Psoas muscle (tissue), 7 donors: ENCODE measurements at regions not wholly inside any gene's neighbourhood (a gene's known extent, or its start where the extent isn't known, plus 50 kb on each side); places are given as distances from the start of the nearest gene placed in this dataset.
"Not testable (repeated sequence)": the region's sequence is repeated elsewhere in the genome, so short reads cannot be mapped to it uniquely, and the experiment has no call there.

Source experiments
- ATAC-seq, 4 donors: fragments of 200-7000 bp; cut with Tn5 transposase; one replicate each; pipeline ENCODE4 v1.9.1; 2020; ENCODE audit warnings: moderate library complexity in 3 of 4, mild to moderate bottlenecking in 2 of 4
- DNase-seq, 2 donors: peaks; one replicate each; pipeline ENCODE4 v3.0.0-alpha.2; 2020
- H3K27ac ChIP-seq: fragments of 200-600 bp; one replicate; pipeline ENCODE4 v1.8.0; 2022
- H3K27me3 ChIP-seq, 3 donors: fragments of 200-600 bp in 1 of 3; one replicate each; pipeline versions ENCODE4 v1.6.1 to v1.8.0; 2013 to 2022; ENCODE audit warnings: low read length in 2 of 3, mild to moderate bottlenecking in 2 of 3, moderate library complexity in 1 of 3; ENCODE audit not compliant: insufficient read depth in 3 of 3
- H3K36me3 ChIP-seq, 2 donors: fragments of 200-600 bp in 1 of 2; one replicate each; pipeline versions ENCODE4 v1.6.1 to v1.8.0; 2013 to 2022; ENCODE audit warnings: low read depth in 1 of 2, mild to moderate bottlenecking in 1 of 2, moderate library complexity in 1 of 2; ENCODE audit not compliant: insufficient read depth in 1 of 2
- H3K4me1 ChIP-seq: fragments of 200-600 bp; one replicate; pipeline ENCODE4 v1.8.0; 2022
- H3K4me3 ChIP-seq: fragments of 200-600 bp; one replicate; pipeline ENCODE4 v1.8.0; 2022; ENCODE audit warnings: mild to moderate bottlenecking
- H3K9me3 ChIP-seq: fragments of 200-600 bp; one replicate; pipeline ENCODE4 v1.8.0; 2022
- WGBS, 3 donors: extraction: QIAGEN DNeasy Blood & Tissue Kit; methylation state at CpG; one replicate each; pipeline versions ENCODE4 v1.1.6 to v1.1.7; 2013; 5-methylcytosine and 5-hydroxymethylcytosine counted together
- intact Hi-C, 2 donors: fragments of 100-400 bp; cut with DNase I; formaldehyde crosslinking; loops; one replicate each; pipeline versions ENCODE4 v1.11.0 to v1.14.2; 2022
- TF ChIP-seq, protein P1 (sequence below): fragments of 200-600 bp; IDR thresholded peaks from one replicate; pipeline ENCODE4 v1.8.0; 2022; ENCODE audit warnings: antibody characterized with exemption
- donor health status: healthy with polysubstance abuse.
- donor health status: DM: no; HTN: no; CAD: no; lungs with moderate emphysema.
- donor health status: Bipolar disorder and iron deficiency.
- donor health status: healthy.
- donor health status: DM: yes; HTN: yes; CAD: no.
- donor health status: DM: no; HTN: no; CAD: no.
- donor health status: DM: yes; HTN: yes; CAD: no.

DNA sequence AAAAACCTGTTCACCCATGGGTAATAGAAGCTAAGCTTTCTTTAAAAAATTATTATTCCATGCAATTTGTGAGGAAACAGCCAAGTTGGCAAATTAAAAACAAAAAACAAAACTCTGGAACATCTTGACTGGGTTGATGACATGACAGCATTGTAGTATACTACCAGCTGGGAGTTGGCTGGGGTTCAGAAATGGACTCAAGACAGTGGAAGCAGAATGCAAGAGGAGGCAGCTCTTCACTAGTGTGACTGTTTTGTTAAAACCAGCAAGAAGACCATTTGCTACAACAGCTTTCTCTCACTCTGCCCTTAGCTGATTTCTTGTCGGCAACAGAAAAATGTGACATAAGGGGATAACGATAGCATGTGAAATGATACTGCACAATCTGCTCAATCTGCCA is 1298.9 kb upstream of the ADGRL4 start:
- TF ChIP-seq, protein P1, sequence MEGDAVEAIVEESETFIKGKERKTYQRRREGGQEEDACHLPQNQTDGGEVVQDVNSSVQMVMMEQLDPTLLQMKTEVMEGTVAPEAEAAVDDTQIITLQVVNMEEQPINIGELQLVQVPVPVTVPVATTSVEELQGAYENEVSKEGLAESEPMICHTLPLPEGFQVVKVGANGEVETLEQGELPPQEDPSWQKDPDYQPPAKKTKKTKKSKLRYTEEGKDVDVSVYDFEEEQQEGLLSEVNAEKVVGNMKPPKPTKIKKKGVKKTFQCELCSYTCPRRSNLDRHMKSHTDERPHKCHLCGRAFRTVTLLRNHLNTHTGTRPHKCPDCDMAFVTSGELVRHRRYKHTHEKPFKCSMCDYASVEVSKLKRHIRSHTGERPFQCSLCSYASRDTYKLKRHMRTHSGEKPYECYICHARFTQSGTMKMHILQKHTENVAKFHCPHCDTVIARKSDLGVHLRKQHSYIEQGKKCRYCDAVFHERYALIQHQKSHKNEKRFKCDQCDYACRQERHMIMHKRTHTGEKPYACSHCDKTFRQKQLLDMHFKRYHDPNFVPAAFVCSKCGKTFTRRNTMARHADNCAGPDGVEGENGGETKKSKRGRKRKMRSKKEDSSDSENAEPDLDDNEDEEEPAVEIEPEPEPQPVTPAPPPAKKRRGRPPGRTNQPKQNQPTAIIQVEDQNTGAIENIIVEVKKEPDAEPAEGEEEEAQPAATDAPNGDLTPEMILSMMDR, result no peak
- intact Hi-C loops, result no loop called here
- H3K27ac ChIP-seq, result no peak overlapping the region
- no peak overlapping the region for H3K4me3 ChIP-seq
- no peaks in the 10 kb centered on the region for H3K4me1 ChIP-seq
- no peaks in the 10 kb centered on the region for H3K9me3 ChIP-seq
- DNase-seq (no peak), ATAC-seq (no peak)
- no peaks in the 10 kb centered on the region for H3K36me3 ChIP-seq
- 69 to 76% (median 75%) methylated on average over 2 of the region's 2 CpGs for WGBS, 3 donors
- H3K27me3 ChIP-seq, result no peaks in the 10 kb centered on the region

DNA sequence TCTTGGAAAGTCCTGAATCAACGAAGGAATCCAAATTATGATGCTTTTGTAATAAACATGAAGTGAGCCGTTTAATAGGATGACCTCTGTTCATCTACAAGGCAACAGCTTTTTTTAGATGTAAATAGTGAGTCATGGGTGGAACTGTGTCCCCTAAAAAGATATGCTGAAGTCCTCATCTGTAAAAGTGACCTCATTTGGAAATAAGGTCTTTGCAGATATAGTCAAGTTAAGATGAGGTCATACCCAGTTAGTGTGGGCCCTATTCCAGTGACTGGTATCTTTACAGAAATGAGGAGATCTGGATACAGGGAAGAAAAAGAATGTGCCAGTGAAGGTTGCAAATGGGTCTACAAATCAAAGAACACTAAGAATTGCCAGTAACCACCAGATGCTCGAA is 1287.3 kb upstream of the ADGRL4 start:
- no peaks in the 10 kb centered on the region for H3K27me3 ChIP-seq
- H3K4me3 ChIP-seq, result no peak overlapping the region
- no peaks in the 10 kb centered on the region for H3K36me3 ChIP-seq
- TF ChIP-seq, protein P1, result no peak
- H3K9me3 ChIP-seq, result no peaks in the 10 kb centered on the region
- WGBS, 3 donors, result 47 to 51% (median 50%) methylated on average over 3 of the region's 3 CpGs
- DNase-seq (no peak), ATAC-seq (no peak)
- H3K27ac ChIP-seq, result no peak overlapping the region
- no peaks in the 10 kb centered on the region for H3K4me1 ChIP-seq
- intact Hi-C loops, result no loop called here

DNA sequence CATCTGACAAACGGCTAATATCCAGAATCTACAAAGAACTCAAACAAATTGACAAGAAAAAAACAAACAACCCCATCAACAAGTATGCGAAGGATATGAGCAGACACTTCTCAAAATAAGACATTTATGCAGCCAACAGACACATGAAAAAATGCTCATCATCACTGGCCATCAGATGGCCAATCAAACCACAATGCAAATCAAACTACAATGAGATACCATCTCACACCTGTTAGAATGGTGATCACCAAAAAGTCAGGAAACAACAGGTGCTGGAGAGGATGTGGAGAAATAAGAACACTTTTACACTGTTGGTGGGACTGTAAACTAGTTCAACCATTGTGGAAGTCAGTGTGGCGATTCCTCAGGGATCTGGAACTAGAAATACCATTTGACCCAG is 1282.2 kb upstream of the ADGRL4 start:
- H3K27ac ChIP-seq, ATAC-seq, intact Hi-C loops, H3K36me3 ChIP-seq, H3K4me1 ChIP-seq, H3K27me3 ChIP-seq, H3K9me3 ChIP-seq, DNase-seq, H3K4me3 ChIP-seq: not testable (repeated sequence)
- WGBS, 3 donors, result 92 to 95% (median 94%) methylated on average over 3 of the region's 3 CpGs

DNA sequence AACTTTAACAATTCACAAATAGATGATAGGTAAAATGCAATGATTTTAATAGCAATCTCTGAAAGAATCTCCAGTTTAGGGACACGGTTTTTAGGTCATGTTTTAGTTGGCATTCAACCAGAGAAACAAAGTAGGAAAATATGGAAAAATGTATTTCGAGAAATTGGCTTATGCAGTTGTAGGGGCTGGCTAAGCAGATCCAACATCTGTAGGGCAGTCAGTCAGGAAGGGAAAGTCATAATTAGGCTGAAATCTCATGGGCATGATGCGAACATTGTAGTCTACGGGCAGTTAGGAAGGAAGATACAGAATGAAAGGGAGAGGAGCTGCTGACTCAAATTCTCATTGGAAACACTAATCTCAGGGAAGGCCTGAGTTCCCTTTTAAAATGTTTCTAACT is 1276.0 kb upstream of the ADGRL4 start:
- TF ChIP-seq, protein P1, result no peak
- Histone ChIP-seq H3K27me3 (no peaks in the 10 kb centered on the region), H3K4me3 (no peak overlapping the region), H3K9me3 (no peaks in the 10 kb centered on the region), H3K36me3 (no peaks in the 10 kb centered on the region), H3K4me1 (no peaks in the 10 kb centered on the region), H3K27ac (no peak overlapping the region)
- 41 to 47% (median 41%) methylated on average over 4 of the region's 4 CpGs for WGBS, 3 donors
- DNase-seq, result no peak
- no peak for ATAC-seq
- intact Hi-C loops, result no loop called here

DNA sequence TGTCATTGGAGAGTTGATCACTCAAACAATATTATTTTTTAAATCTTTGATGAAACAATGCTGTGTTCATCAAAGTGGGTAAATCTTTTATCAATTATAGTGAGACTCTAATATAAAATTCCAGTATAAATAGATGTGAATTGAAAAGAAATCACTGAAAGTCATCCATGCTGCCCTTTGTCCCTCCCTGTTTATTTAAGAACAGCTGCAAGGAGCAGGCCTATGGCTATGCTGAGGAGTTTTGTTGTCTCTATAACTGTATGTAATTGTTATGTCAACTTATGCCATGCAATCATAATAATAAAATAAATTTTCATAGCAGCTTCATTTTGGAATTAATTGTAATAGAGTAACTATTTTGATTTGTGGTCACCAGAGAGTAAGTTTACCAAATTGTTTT is 1272.4 kb upstream of the ADGRL4 start:
- Histone ChIP-seq H3K4me3 (no peak overlapping the region), H3K9me3 (no peaks in the 10 kb centered on the region), H3K27ac (no peak overlapping the region), H3K27me3 (no peaks in the 10 kb centered on the region), H3K4me1 (no peaks in the 10 kb centered on the region), H3K36me3 (no peaks in the 10 kb centered on the region)
- intact Hi-C loops, result no loop called here
- TF ChIP-seq, protein P1, result no peak
- ATAC-seq, result no peak
- DNase-seq, result no peak
